SK-N-SH (cell line): ENCODE measurements at regions not wholly inside any gene's neighbourhood (a gene's known extent, or its start where the extent isn't known, plus 50 kb on each side); places are given as distances from the start of the nearest gene placed in this dataset.
"Not testable (repeated sequence)": the region's sequence is repeated elsewhere in the genome, so short reads cannot be mapped to it uniquely, and the experiment has no call there.

Experiments used
- CTCF ChIA-PET: fragments of 300-600, 350-600 bp; formaldehyde crosslinking; extraction: SDS; loops from one replicate; lab custom pipeline; 2021; lab: Yijun Ruan, JAX
- POLR2A ChIA-PET: fragments of 350-600 bp; sonication (Branson Sonifier 250); formaldehyde crosslinking; extraction: SDS; loops from one replicate; lab custom pipeline; 2020; ENCODE audit warnings: antibody characterized with exemption, inconsistent platforms; lab: Yijun Ruan, JAX
- DNase-seq: peaks from one replicate; pipeline ENCODE4 v3.0.0; 2012
- H2AFZ ChIP-seq: fragments of 200-600 bp; sonication (generic); 2 replicates; pipeline ENCODE4 v1.8.1; 2016; ENCODE audit warnings: antibody characterized with exemption, mild to moderate bottlenecking, low read depth
- H3F3A ChIP-seq: fragments of 200-600 bp; sonication (generic); replicated peaks from 2 replicates; pipeline ENCODE3; 2016; ENCODE audit warnings: antibody characterized with exemption, mild to moderate bottlenecking; ENCODE audit not compliant: insufficient read depth
- H3K27ac ChIP-seq, 2 experiments: fragments of 200-500 bp in 1 of 2; fragments of 200-600 bp in 1 of 2; sonication (Bioruptor generic) in 1 of 2; sonication (generic), shearing (Covaris generic) in 1 of 2; 2 replicates each; pipeline versions ENCODE4 v1.5.1 to v1.6.1; 2014 to 2016; ENCODE audit warnings: low read depth in 2 of 2, inconsistent platforms in 1 of 2, low read length in 1 of 2, mild to moderate bottlenecking in 1 of 2, mixed read lengths in 1 of 2
- H3K27me3 ChIP-seq: fragments of 200-600 bp; sonication (generic), shearing (Covaris generic); 2 replicates; pipeline ENCODE4 v1.6.1; 2016; ENCODE audit warnings: mixed run types; ENCODE audit not compliant: insufficient read depth
- H3K36me3 ChIP-seq, 2 experiments: fragments of 200-500 bp in 1 of 2; fragments of 200-600 bp in 1 of 2; sonication (Bioruptor generic) in 1 of 2; sonication (generic) in 1 of 2; replicated peaks in 1 of 2; 2 replicates each; pipeline versions ENCODE3 to v1.5.1; 2014 to 2016; ENCODE audit warnings: low read length in 1 of 2, mild to moderate bottlenecking in 1 of 2; ENCODE audit not compliant: insufficient read depth in 2 of 2, control insufficient read depth in 1 of 2
- H3K4me1 ChIP-seq, 2 experiments: fragments of 200-500 bp in 1 of 2; fragments of 200-600 bp in 1 of 2; sonication (Bioruptor generic) in 1 of 2; sonication (generic), shearing (Covaris generic) in 1 of 2; 2 replicates each; pipeline versions ENCODE4 v1.5.1 to v1.6.1; 2014 to 2016; ENCODE audit warnings: low read depth in 1 of 2, low read length in 1 of 2, mixed run types in 1 of 2; ENCODE audit not compliant: insufficient read depth in 2 of 2, control insufficient read depth in 1 of 2
- H3K4me2 ChIP-seq: fragments of 200-600 bp; sonication (generic), shearing (Covaris generic); 2 replicates; pipeline ENCODE4 v1.6.1; 2017; ENCODE audit warnings: mixed run types
- H3K4me3 ChIP-seq, 2 experiments: fragments of 200-500 bp in 1 of 2; fragments of 200-600 bp in 1 of 2; sonication (Bioruptor generic) in 1 of 2; sonication (generic), shearing (Covaris generic) in 1 of 2; 2 replicates each; pipeline versions ENCODE4 v1.5.1 to v1.8.1; 2014 to 2016; ENCODE audit warnings: low read depth in 2 of 2, inconsistent platforms in 1 of 2, low read length in 1 of 2, mild to moderate bottlenecking in 1 of 2, mixed read lengths in 1 of 2, moderate library complexity in 1 of 2
- H3K79me2 ChIP-seq: fragments of 200-600 bp; sonication (generic); 2 replicates; pipeline ENCODE4 v1.8.1; 2017; ENCODE audit warnings: mild to moderate bottlenecking; ENCODE audit not compliant: insufficient read depth
- H3K9ac ChIP-seq: fragments of 200-600 bp; sonication (generic); 2 replicates; pipeline ENCODE4 v1.6.1; 2017; ENCODE audit warnings: mixed run types
- H3K9me2 ChIP-seq: fragments of 200-600 bp; sonication (generic); 2 replicates; pipeline ENCODE4 v1.6.1; 2017; ENCODE audit warnings: mixed run types
- H3K9me3 ChIP-seq: fragments of 200-600 bp; sonication (generic); 2 replicates; pipeline ENCODE4 v1.6.1; 2017; ENCODE audit warnings: mixed run types, mild to moderate bottlenecking, moderate library complexity
- H4K20me1 ChIP-seq: fragments of 200-600 bp; sonication (generic); 2 replicates; pipeline ENCODE4 v1.6.1; 2017; ENCODE audit warnings: mild to moderate bottlenecking, mixed run types; ENCODE audit not compliant: insufficient read depth
- CHD2 ChIP-seq: fragments of 150-350 bp; IDR thresholded peaks from 2 replicates; pipeline ENCODE4 v1.6.1; 2018; ENCODE audit warnings: low read length; ENCODE audit not compliant: partially characterized antibody
- ELF1 ChIP-seq: IDR thresholded peaks from 2 replicates; pipeline ENCODE4 v1.4.0; 2012
- EP300 ChIP-seq, 2 experiments: IDR thresholded peaks; 2 replicates each; pipeline versions ENCODE4 v1.4.0 to v1.6.1; 2012; ENCODE audit warnings: borderline replicate concordance in 1 of 2, low read depth in 1 of 2, low read length in 1 of 2
- GATA2 ChIP-seq: sonication (generic); formaldehyde crosslinking; IDR thresholded peaks from 2 replicates; pipeline ENCODE4 v1.5.0; 2020; ENCODE audit warnings: mild to moderate bottlenecking, missing genetic modification reagents
- NFIC ChIP-seq: IDR thresholded peaks from 2 replicates; pipeline ENCODE4 v1.4.0; 2012; ENCODE audit warnings: borderline replicate concordance
- NRF1 ChIP-seq: IDR thresholded peaks from 2 replicates; pipeline ENCODE4 v1.6.1; 2012; ENCODE audit warnings: low read depth, mild to moderate bottlenecking, low read length
- RCOR1 ChIP-seq: fragments of 150-350 bp; IDR thresholded peaks from 2 replicates; pipeline ENCODE4 v1.6.1; 2017; ENCODE audit warnings: antibody characterized with exemption, low read length
- RXRA ChIP-seq: IDR thresholded peaks from 2 replicates; pipeline ENCODE4 v1.4.0; 2012; ENCODE audit warnings: low read depth, mild to moderate bottlenecking, borderline replicate concordance
- TAF1 ChIP-seq: IDR thresholded peaks from 2 replicates; pipeline ENCODE4 v1.6.1; 2012; ENCODE audit warnings: low read depth, mild to moderate bottlenecking, low read length, moderate library complexity, borderline replicate concordance
- TCF12 ChIP-seq: IDR thresholded peaks from 2 replicates; pipeline ENCODE4 v1.4.0; 2012
- USF1 ChIP-seq: IDR thresholded peaks from 2 replicates; pipeline ENCODE4 v1.4.0; 2012; ENCODE audit warnings: low read depth, borderline replicate concordance
- USF2 ChIP-seq: fragments of 150-350 bp; IDR thresholded peaks from 2 replicates; pipeline ENCODE4 v1.6.1; 2017; ENCODE audit warnings: antibody characterized with exemption, low read length, low read depth, borderline replicate concordance
- YY1 ChIP-seq: IDR thresholded peaks from 2 replicates; pipeline ENCODE4 v1.4.0; 2012; ENCODE audit warnings: low read depth, mild to moderate bottlenecking
- WGBS: methylation state at CpG from one replicate; pipeline ENCODE4 v1.1.6; 2017; ENCODE audit warnings: low lambda C conversion rate; 5-methylcytosine and 5-hydroxymethylcytosine counted together
- TF ChIP-seq, protein P1 (sequence below): IDR thresholded peaks from 2 replicates; pipeline ENCODE4 v1.4.0; 2012; ENCODE audit warnings: low read depth, borderline replicate concordance
- TF ChIP-seq, protein P2 (sequence below): fragments of 150-350 bp; IDR thresholded peaks from 2 replicates; pipeline ENCODE4 v1.6.1; 2016; ENCODE audit warnings: mild to moderate bottlenecking, low read depth, low read length

DNA sequence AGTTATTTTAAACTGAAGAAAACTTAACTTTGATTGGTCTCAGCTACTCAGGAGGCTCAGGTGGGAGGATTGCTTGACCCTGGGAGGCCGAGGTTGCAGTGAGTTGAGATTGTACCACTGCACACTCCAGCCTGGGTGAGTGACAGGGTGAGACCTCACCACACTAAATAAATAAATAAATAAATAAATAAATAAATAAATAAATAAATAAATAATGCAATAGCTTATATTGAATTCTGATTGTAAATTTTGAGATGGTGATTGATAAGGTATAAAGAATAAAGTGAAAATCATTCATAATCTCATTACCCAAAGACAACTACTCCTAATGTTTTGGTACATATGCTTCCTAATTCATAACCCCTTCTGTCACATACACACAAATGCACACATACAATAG, 58.1 kb downstream of the TUBA3C start:
- Histone ChIP-seq H3K9ac (no peak overlapping the region), H3K4me3 (no peak overlapping the region), H2AFZ (no peak overlapping the region), H3K4me2 (no peak overlapping the region), H3K9me2 (no peaks in the 10 kb centered on the region), H3K4me1 (no peaks in the 10 kb centered on the region), H3K27ac (no peak overlapping the region), H4K20me1 (no peaks in the 10 kb centered on the region), H3K79me2 (no peaks in the 10 kb centered on the region), H3K36me3 (no peaks in the 10 kb centered on the region), H3K9me3 (no peaks in the 10 kb centered on the region), H3K27me3 (0 out of 2 replicates have a peak, but pooled peaks cover 5% of the 10 kb centered on the region), H3F3A (no peaks in the 10 kb centered on the region)
- TF ChIP-seq, protein P1, sequence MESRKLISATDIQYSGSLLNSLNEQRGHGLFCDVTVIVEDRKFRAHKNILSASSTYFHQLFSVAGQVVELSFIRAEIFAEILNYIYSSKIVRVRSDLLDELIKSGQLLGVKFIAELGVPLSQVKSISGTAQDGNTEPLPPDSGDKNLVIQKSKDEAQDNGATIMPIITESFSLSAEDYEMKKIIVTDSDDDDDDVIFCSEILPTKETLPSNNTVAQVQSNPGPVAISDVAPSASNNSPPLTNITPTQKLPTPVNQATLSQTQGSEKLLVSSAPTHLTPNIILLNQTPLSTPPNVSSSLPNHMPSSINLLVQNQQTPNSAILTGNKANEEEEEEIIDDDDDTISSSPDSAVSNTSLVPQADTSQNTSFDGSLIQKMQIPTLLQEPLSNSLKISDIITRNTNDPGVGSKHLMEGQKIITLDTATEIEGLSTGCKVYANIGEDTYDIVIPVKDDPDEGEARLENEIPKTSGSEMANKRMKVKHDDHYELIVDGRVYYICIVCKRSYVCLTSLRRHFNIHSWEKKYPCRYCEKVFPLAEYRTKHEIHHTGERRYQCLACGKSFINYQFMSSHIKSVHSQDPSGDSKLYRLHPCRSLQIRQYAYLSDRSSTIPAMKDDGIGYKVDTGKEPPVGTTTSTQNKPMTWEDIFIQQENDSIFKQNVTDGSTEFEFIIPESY: no peak
- TF ChIP-seq YY1 (no peak), ELF1 (no peak), RCOR1 (no peak), NRF1 (no peak)
- TF ChIP-seq, protein P2, sequence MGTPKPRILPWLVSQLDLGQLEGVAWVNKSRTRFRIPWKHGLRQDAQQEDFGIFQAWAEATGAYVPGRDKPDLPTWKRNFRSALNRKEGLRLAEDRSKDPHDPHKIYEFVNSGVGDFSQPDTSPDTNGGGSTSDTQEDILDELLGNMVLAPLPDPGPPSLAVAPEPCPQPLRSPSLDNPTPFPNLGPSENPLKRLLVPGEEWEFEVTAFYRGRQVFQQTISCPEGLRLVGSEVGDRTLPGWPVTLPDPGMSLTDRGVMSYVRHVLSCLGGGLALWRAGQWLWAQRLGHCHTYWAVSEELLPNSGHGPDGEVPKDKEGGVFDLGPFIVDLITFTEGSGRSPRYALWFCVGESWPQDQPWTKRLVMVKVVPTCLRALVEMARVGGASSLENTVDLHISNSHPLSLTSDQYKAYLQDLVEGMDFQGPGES: no peak
- 0% methylated on average over 1 of the region's 1 CpG for WGBS
- ChIA-PET POLR2A (no interaction called here), CTCF (no interaction called here)
- no peak for DNase-seq

GRCh38 chr13:19117913-19118739, 63.5 kb downstream of the TUBA3C start:
- no peaks in the 10 kb centered on the region; the same call in 1 of the 2 replicates for H3K27me3 ChIP-seq
- H3K4me1 ChIP-seq: no peaks in the 10 kb centered on the region
- H2AFZ ChIP-seq: no peak overlapping the region
- H3F3A ChIP-seq: no peaks in the 10 kb centered on the region
- no peaks in the 10 kb centered on the region for H3K79me2 ChIP-seq
- POLR2A ChIA-PET: no interaction called here
- no peak overlapping the region for H3K27ac ChIP-seq
- H3K36me3 ChIP-seq: no peaks in the 10 kb centered on the region
- no peak overlapping the region for H3K9ac ChIP-seq
- no peak overlapping the region for H3K4me3 ChIP-seq
- H3K9me3 ChIP-seq: no peaks in the 10 kb centered on the region
- 38% methylated on average over 30 of the region's 32 CpGs for WGBS
- TF ChIP-seq EP300 (IDR thresholded peaks at IDR 0.05; ENCODE audit: borderline replicate concordance in 1 of 2, low read depth in 1 of 2, low read length in 1 of 2): no peak
- no peak for TF ChIP-seq YY1
- no peak for TF ChIP-seq TCF12
- TF ChIP-seq GATA2 (CRISPR knock-in tag): no peak
- TF ChIP-seq USF2: no peak
- TF ChIP-seq CHD2: no peak
- TF ChIP-seq USF1: no peak
- TF ChIP-seq RXRA: no peak
- TF ChIP-seq NRF1: no peak
- TF ChIP-seq TAF1: no peak
- TF ChIP-seq NFIC: no peak
- TF ChIP-seq, protein P2: no peak
- DNase-seq: peak; percentile 4
- CTCF ChIA-PET: no interaction called here
- H3K9me2 ChIP-seq: no peaks in the 10 kb centered on the region
- H4K20me1 ChIP-seq: no peaks in the 10 kb centered on the region
- H3K4me2 ChIP-seq: no peak overlapping the region

- H3K27ac ChIP-seq, H3K9ac ChIP-seq, H2AFZ ChIP-seq, CTCF ChIA-PET, H3K4me1 ChIP-seq, H3K79me2 ChIP-seq, DNase-seq, H3F3A ChIP-seq, H3K4me2 ChIP-seq, POLR2A ChIA-PET, H4K20me1 ChIP-seq, H3K36me3 ChIP-seq, H3K27me3 ChIP-seq, H3K9me3 ChIP-seq, H3K9me2 ChIP-seq: not testable (repeated sequence)
- H3K4me3 ChIP-seq: peak overlapping the region; percentile 12 to 26; a peak in 1 of 4 replicates
- 0% methylated on average over 1 of the region's 29 CpGs for WGBS
Observed at GRCh38 chr13:19109225-19109624, 72.4 kb downstream of the TUBA3C start.
